LNCAP (cell line): ENCODE measurements at regions not wholly inside any gene's neighbourhood (a gene's known extent, or its start where the extent isn't known, plus 50 kb on each side); places are given as distances from the start of the nearest gene placed in this dataset.

Experiments used
- TF ChIP-seq, protein P1 (sequence below): fragments of 450-650 bp; IDR thresholded peaks from 2 replicates; pipeline ENCODE4 v1.5.1; 2017; ENCODE audit warnings: mild to moderate bottlenecking

DNA sequence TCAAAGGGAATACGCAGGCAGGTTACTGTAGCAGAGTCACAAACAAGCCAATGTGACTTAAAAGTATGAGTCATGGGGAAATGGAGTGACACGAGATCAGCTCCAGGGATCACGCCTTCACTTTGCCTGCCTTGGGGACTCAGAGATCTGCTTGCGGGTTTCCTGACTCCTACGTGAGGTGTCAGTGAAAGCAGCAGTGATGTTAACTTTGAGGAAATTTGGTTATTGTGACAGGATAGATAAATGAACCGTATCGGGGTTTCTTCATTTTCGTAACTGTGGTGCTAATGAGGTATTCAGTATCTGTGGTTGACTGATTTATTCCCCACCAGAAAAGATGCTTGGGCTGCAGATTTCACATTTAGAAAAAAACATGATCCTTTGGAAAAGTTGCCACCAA is 383.3 kb upstream of the ZFP42 start:
- TF ChIP-seq, protein P1, sequence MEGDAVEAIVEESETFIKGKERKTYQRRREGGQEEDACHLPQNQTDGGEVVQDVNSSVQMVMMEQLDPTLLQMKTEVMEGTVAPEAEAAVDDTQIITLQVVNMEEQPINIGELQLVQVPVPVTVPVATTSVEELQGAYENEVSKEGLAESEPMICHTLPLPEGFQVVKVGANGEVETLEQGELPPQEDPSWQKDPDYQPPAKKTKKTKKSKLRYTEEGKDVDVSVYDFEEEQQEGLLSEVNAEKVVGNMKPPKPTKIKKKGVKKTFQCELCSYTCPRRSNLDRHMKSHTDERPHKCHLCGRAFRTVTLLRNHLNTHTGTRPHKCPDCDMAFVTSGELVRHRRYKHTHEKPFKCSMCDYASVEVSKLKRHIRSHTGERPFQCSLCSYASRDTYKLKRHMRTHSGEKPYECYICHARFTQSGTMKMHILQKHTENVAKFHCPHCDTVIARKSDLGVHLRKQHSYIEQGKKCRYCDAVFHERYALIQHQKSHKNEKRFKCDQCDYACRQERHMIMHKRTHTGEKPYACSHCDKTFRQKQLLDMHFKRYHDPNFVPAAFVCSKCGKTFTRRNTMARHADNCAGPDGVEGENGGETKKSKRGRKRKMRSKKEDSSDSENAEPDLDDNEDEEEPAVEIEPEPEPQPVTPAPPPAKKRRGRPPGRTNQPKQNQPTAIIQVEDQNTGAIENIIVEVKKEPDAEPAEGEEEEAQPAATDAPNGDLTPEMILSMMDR: no peak

DNA sequence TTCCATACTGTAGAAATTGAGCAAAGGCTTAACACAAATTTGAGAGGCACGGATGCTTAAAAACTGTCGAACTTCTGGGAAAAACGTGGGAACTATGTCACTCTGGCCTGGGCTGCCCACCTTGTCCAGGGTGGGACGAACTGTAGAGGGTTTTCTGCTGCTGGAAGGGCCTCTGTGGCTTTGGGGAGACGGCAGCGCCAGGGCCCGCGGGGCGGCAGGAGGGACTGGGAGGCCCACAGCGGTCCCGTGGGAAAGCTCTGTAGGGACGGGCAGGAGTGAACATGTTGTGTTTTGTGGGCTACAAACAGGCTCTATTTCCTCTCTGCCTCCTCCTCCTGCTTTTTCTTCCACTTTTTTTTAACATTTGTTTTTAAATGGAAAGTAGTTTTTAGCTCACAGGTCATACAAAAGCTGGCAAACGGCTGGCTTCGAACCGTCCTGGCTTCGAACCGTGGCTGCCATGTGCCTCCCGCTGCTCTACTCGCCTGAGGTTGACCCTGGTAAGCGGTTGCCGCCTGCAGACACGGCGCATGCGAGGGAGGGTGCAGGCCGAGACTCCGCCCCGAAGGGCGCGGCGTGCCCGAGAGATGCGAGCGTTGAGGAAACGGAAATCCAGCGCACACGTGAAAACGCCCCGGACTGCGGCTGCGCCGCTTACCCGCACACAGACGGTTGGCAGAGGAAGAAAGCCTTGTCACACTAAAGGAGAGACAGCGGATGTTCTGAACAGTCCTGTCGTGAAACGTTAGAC is 382.3 kb upstream of the ZFP42 start:
- TF ChIP-seq, protein P1: no peak

DNA sequence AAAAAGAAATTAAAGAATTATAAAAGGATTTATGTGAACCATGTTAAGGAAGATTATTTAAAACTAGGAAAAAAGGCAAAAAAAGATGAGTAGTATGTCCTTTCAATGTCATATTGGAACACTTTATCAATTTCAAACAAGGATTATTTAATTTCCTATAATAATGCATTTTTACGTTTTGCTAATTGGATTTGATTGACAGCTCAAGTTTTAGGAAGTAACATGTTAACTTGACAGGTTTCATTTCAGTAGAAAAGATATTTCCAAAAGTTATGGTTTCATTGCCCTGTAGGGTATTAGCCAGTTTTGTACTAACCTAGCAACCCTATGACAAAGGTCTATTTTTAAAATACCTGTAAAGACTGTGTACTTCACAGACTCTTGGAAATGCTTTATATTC is 379.6 kb upstream of the ZFP42 start:
- TF ChIP-seq, protein P1: no peak

DNA sequence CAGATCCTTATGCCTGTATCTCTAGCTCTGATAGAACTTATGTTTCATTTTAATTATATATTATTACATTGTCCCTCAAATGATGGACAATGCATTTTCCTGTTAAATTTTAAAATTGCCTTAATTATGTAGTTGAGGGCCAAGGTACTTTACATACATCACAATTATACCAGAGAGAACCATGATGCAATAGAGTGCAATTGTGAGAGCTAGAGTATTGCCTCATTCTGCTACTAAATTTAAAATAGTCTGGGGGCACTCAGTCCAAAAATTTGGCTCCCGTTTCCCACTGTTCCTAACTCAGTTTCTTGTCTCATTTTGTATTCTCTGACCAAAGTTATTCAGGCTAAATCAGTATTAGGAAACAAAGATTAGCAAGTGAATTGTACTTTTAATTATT is 378.5 kb upstream of the ZFP42 start:
- TF ChIP-seq, protein P1: no peak

DNA sequence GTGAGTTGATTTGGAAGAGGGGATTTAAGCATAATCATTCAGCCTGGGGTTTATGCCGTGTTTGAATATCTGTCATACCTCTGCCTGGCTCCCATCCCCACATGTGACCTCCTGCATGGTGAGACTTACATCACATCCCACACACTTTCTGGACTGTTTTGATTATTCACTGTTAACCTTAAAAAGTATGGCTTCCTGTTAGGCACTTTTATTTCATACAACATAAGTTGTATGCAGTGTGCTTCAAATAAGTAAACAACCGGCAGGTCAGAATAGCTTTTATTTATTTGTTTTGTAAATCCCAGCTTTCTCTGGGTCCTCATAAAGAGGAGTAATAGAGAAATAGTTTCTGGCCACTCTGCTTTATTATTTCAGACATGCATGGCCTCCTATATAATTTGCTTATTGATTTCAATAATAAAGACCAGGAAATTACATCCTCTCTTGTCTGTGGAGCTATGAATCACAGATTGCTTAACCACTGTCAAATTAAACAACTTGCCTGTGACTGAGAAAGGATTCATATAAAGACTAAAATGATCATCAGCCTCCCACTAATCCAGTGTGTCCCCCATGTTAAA is 376.8 kb upstream of the ZFP42 start:
- TF ChIP-seq, protein P1: no peak

DNA sequence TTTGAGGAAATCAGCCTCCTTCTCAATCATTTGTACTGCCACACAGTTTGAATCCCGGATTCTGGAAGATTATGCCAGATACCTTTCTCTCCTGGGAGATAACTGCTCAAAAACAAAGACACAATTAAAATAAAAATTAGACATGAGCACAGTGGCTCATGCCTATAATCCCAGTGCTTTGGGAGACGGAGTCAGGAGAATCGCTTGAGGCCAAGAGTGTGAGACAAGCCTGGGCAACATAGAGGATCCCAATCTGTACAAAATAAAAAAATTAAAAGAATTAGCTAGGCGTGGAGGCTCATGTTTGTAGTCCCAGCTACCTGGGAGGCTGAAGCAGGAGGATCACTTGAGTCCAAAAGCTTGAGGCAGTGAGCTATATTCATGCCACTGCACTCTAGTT is 376.3 kb upstream of the ZFP42 start:
- TF ChIP-seq, protein P1: no peak

DNA sequence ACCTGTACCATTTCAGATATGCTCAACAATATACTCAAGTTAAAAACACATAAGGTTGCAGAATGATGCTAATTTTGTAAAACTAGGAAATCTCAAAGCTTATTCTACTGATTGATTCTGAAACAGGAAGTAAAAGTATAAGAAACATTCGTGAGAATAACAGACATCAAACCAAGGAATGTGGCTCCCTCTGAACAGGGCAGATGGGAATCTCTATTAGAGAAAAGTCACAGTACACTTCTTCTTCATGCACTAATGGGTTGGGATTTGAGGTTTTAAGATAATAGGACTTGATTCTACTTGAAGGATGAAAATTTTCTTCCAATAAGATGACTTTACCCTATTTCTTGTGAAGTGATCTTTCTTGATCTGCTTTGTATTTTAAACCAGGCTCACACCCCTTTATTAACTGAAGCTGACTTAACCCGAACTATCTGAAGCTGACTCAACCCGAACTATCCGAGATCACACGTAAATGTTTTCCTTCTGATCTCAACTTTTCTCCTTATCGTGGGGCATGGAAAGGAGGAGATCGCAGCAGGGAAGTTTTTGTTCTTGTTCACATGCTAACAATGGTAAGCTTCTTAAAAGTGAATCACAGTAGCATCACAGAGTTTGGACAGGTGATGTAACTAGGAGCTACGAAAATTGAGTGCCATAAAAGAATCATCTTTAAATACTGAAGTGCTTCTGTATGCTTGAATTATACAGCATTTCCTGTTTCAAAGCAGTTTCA is 363.1 kb upstream of the ZFP42 start:
- TF ChIP-seq, protein P1: no peak
